HG03378 (cell line): ENCODE measurements at regions not wholly inside any gene's neighbourhood (a gene's known extent, or its start where the extent isn't known, plus 50 kb on each side); places are given as distances from the start of the nearest gene placed in this dataset.

Source experiments
- ATAC-seq: cut with Tn5 transposase; IDR thresholded peaks from one replicate; pipeline ENCODE4 v1.9.1; 2021; ENCODE audit warnings: mild to moderate bottlenecking, moderate library complexity; ENCODE audit not compliant: unreplicated experiment

GRCh38 chr3:31213869-31214486 is 318.7 kb upstream of the STT3B start:
- peak; percentile 89 for ATAC-seq

DNA sequence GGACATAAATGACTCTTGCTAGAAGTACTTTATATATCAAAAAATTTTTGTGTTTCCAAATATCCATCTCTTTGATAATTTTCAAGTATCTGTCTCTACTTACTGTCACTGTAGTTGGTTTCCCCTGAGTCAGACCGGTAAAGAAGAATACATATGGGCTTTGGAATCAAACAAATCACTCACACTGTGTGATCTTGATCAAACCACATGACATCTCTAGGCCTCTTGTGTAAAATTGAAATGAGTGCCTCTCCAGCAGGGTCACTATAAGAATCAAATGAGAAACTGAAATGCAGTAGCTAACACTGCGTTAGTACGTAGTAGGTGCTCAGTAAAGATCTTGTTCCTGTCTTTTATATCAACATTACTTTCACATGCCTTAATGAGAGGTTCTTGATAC is 314.6 kb upstream of the STT3B start:
- ATAC-seq = no peak

DNA sequence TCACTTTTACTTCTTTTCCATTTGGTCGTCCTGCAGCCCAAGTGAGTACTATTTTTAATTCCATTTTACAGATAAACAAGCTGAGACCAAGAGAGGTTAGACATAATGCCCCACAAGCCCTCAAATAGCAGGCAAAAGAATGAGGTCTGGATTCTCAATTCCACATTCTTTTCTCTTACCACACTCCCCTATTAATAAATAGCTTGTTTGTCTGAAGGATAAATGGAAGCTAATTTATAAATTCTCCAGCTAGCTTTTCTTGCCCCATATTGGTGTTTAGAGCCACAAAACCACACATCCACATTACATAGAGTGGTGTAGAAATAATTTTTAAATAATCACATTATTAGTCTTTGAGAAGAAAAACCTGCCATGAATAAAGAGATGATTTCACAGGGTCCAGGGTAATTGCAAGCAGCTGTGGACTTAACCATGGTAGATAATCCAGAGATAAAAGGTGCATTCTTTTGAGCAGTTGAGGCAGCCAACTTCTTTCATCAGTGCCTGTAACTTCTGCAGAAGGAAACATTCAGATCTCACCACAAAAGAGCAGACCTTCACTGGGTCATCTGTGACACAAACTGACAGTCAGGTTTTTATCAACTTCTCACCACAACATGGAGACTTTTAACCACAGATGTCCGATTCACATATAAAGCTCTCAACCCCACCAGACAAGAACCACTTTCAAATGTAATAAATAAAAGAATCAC is 313.4 kb upstream of the STT3B start:
- ATAC-seq = peak; percentile 87

GRCh38 chr3:31220431-31220830 is 312.3 kb upstream of the STT3B start:
- no peak for ATAC-seq

GRCh38 chr3:31223278-31223677 is 309.4 kb upstream of the STT3B start:
- ATAC-seq = no peak

GRCh38 chr3:31224936-31225335 is 307.8 kb upstream of the STT3B start:
- no peak for ATAC-seq

DNA sequence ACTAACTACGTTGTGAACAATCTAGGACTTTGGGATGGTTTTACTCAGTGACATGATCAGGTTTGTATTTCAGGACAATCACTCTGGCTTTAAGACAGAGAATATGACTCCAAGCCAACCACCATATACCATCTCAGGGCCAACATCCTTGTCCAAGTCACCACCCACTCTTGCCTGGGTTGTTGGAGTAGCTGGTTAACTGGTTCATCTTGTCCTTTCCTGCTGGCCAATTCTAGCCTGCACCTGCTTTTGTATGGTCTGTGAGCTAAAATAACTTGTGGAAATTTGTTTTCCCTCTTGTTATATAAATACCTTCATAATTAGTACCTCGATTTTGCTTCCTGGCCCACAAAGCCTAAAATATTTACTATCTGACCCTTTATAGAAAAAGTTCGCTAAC is 306.8 kb upstream of the STT3B start:
- ATAC-seq = no peak

DNA sequence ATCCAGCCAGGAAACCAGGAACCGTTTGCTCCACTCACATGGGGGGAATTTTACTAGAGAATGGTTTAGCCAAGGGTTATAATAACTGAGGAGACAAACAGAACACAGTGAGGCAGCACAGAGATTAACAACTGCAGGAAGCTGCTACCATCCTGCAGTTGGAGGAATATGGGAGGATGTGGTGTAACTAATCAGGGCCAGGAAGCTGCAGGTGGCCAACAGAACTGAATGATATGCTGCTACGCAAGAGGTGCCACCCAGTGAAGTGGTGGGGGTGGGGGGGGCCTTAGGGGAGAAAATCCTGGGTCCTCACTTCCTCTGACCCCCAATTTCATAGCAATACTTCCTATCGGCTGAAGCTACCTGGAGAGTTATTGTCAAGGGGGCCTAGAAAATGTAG is 306.4 kb upstream of the STT3B start:
- ATAC-seq = no peak

DNA sequence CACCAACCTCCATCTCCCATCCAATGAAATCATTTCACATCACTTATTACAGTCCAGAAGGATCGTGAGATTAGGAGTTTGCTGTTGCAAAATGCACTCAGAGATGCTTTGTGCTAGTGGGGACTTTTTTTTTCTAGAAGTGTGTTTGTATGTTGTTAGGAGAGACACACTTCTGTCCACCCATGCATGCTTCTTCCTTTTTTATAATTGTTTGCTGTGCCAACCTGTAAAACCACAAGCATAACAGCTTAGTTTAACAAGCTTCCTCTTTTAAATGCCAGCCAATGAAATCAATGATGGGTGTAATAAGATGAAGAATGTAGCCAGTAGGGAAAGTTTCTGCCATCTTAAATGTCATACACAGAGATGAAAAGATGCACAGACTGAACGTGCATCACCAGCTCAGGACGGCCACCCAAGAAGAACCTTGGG is 305.6 kb upstream of the STT3B start:
- ATAC-seq = peak; percentile 57

DNA sequence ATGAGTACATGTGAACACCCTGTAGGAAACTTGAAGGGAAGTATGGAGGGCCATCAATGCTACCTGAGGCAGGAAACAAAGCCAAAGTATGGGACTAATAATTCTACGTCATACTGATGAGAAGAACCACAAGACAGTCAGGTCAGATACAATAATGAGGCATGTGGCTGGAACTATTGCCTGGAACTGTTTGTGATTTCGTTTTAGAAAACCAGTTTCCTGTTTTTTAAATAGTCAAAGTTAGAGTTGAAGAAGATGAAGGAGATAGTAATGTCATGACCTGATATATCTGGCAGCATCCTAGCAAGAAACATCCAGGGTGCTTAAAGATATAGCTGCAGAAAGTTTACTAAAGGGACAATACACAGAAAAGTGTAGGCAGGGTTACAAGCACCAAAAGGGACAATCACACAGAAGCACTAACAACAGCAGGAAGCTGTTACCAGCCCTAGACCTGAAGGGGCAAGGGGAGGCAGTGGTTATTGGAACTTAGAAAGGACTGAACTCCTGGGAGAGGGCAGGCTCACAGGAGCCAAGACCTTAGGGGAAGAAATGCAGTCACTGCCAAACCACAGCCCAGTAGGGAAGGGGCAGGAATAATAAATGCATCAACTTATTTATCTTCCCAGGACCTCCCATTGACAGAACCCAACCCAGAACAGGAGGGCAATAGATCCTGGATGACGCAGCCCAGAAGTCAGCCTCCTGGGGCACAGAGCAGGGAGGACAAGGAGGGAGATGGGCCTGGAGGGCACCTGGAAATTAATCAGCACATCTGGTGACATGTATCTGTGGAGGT is 302.1 kb upstream of the STT3B start:
- peak; percentile 39 for ATAC-seq

DNA sequence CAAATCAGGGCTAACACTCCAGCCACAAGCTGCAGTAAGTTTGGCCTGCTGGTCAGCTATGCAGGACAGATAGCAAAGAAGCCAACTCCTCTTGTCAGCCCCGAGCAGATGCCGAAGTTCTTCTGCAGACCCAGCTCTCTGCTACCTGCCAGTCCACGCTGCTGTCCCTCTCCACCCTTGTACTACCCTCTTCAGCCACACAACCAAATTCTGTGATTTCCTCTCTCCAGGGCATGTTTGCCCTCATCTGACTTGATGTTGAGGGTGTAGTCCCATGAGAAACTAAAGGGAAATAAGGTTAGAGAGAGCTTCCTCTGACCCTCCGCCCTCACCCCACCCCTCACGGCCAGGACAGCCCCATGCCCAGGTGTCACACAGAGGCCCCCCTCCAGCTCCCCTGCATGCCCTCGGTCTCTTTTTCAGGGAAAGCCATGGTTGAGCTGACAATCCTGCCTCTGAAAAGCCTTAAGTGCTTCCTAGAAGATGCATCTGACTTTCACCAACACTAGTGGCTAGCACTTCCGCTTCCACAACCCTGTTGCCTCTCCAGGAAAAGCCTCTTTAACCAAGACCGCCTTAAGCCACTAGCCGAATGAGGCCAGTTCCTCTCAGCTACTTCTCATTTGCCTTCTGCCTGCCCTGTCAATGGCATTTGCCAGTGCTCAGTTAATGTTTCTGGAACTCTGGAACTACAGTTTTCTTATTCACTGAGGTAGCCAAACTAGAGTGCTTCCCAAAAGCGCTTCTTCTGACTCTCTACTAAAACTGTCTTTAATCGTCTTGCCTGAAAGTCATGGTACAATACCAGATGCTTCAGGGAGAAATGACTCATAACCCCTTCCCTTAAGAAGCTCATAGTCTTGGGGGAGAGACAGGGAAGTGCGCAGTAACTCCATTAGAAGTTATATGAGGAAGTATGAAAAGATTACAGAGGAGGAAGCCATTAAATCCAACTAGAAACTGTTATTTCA is 300.4 kb upstream of the STT3B start:
- ATAC-seq = peak; percentile 37

DNA sequence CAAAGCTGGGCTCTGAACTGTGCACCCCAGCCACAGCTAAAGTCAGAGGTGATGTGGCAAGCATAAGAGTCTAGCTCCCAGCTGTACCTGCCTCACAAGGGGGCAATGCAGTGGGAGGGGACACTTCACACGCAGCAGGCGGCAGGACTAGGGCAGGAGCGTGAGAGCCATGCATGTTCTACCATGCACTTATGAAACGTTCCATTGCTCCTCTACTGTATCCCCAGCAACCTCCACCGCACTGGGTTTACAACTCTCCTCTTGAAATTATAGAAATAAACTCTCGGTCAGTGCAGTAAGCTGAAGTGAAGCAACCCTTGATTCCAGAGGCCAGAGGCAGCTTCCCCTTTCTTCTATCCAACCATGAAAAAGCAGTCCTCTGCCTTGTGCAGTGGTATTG is 298.6 kb upstream of the STT3B start:
- ATAC-seq = no peak

GRCh38 chr3:31235062-31235700 is 297.5 kb upstream of the STT3B start:
- ATAC-seq = no peak

DNA sequence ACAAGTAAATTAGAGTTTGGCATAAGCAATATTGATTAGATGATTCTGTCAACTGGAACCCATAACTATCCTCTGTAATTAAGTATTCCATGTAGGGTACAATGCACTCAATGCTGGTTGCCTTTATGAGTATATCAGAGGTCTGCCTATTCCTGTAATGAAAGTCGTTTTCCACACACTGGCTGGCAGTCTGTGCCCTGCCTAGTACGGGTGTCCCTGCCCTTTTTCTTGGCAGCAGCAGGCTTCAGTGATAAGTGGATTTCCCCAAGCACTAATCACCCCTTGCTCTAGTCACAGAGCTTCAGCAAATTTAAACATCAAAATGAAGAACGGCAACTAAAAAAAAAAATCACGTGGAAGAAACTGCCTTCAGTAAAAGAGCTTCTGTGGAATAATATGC is 294.8 kb upstream of the STT3B start:
- ATAC-seq = no peak

DNA sequence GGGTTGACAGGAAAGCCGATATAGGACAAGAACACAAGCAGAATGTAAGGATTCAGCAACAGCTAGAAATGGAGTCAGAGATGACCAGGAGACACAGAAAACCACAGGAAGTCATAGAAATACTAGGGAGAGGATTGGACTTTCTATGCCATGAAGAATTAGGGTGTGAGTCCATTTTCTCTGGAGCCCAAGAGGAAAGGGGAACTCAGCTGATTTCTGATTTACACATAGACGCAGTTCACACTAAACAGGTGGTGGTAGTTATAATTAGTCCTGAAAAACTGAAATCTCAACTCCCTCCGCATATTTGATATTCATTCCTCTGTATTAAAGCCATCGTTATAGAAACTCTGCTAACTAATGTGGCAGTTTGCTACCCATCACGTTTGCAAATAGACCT is 292.7 kb upstream of the STT3B start:
- no peak for ATAC-seq

DNA sequence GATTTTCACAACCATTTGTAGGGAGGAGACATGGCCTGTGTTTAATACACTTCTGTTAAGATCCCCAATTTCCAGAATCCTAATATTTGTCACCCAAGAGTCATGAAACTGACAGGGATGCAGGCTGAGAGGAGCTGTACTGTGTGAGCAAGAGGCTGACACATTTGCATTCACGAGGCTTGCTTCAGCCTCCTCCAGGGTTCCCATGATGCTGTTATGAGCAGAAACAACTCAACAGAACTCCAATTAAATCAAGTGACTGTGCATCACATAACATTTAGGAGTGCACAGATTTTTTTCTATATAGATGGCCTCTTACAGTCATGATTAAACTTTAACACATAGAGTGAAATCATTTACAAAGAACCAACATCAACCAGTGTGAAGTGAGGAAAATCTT is 292.3 kb upstream of the STT3B start:
- no peak for ATAC-seq

DNA sequence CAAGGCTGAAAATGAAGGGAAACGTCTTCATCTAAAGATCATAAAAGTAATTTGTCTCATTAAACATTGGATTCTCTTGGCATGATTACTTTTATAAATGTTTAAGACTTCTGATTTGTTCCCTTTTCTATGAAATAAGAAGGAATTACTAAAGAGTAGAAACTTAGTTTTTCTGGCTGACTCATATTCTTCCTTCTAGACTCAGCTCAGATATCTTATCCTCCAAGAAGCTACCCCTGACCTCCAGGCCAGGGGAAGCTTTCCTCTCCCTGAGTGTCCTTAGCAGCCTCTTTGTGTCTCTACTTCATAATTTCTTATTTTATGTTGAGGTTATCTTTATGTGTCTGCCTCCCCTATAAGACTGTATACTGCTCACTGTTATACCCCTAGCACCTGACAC is 291.9 kb upstream of the STT3B start:
- ATAC-seq = no peak

GRCh38 chr3:31241533-31241932 is 291.2 kb upstream of the STT3B start:
- no peak for ATAC-seq

DNA sequence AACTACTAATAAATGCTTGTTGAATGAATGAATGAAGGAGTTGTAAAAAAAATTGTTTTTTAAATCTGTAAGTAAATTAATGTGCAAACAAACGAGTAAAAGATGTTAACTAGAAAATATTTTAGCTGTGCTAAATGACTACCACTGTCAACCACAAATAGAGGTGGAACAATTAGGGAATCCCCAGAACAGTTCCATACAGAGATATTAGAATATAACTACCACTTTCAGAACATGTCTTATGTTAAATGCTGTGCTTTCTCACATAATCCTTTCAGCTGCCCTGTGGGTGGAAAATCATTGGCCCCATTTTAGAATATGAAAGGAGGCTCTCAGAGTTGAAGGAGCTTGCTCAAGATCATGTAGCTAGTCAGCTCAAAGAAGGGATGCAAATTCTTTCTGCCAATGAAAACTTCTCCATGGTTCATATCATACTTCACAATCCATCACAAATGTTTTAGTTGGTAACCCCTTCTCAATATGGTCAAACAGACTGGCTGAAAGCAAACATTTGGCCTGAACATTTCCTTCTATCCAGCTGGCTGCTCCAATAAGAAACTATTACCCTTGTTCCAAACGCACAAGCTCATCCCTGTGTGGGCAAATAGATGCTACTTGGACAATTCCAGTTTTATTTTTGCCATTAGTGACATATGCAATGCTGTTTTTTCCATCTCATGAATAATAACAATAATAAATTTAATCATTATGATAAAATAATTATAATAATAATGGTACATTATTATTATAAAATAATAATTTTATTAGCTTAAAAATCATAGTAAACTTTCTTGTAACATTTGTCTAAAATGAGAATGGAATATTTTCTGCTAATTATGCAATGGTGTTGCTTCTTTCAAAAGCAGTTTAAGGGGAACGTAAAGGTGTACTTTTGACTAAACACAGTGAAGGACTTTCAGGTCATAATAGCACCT is 290.4 kb upstream of the STT3B start:
- ATAC-seq = peak; percentile 84
